ENCODE measurements at regions not wholly inside any gene's neighbourhood (a gene's known extent, or its start where the extent isn't known, plus 50 kb on each side); places are given as distances from the start of the nearest gene placed in this dataset.

DNA sequence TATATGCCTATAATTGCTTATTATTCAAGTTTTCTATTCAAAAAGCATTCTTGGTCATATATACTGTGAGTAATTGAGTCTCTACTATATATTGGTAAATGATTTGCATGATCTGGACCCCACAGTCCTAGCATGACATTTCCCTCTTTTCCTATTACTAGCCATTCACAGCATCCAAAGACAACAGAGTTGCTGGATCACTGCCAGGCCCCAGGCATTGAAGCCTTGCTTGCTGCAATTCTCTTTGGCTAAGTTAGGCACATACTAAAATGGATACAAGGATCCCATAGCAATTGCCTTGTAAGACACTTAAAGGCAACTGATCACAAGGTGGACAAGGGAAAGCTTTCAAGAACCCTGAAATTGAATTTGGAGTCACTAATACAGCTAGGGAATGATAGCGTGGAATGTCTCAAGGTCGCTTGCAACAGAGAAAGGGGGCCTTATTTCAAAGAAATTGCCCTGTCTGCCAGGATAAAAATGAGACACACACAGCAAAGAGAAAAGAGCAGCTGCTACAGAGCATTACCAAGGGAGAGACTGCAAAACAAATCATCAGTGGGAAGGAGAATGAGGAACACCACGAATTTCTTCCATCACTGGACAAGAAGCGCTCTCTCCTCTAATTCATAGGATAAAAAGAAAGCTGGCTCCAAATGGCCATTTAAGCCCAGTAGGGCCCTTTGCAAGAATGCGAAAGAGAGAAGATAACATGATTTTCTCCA lies 77.1 kb upstream of the EPHA4 start:
- TF ChIP-seq ZNF331 (CRISPR knock-in tag; IDR thresholded peaks at IDR 0.05; ENCODE audit: low read depth), result no peak
- TF ChIP-seq, protein P1, sequence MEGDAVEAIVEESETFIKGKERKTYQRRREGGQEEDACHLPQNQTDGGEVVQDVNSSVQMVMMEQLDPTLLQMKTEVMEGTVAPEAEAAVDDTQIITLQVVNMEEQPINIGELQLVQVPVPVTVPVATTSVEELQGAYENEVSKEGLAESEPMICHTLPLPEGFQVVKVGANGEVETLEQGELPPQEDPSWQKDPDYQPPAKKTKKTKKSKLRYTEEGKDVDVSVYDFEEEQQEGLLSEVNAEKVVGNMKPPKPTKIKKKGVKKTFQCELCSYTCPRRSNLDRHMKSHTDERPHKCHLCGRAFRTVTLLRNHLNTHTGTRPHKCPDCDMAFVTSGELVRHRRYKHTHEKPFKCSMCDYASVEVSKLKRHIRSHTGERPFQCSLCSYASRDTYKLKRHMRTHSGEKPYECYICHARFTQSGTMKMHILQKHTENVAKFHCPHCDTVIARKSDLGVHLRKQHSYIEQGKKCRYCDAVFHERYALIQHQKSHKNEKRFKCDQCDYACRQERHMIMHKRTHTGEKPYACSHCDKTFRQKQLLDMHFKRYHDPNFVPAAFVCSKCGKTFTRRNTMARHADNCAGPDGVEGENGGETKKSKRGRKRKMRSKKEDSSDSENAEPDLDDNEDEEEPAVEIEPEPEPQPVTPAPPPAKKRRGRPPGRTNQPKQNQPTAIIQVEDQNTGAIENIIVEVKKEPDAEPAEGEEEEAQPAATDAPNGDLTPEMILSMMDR (conservative IDR thresholded peaks at IDR 0.05; ENCODE audit: low read depth in 2 of 2), result no peak
- TF ChIP-seq, protein P2, sequence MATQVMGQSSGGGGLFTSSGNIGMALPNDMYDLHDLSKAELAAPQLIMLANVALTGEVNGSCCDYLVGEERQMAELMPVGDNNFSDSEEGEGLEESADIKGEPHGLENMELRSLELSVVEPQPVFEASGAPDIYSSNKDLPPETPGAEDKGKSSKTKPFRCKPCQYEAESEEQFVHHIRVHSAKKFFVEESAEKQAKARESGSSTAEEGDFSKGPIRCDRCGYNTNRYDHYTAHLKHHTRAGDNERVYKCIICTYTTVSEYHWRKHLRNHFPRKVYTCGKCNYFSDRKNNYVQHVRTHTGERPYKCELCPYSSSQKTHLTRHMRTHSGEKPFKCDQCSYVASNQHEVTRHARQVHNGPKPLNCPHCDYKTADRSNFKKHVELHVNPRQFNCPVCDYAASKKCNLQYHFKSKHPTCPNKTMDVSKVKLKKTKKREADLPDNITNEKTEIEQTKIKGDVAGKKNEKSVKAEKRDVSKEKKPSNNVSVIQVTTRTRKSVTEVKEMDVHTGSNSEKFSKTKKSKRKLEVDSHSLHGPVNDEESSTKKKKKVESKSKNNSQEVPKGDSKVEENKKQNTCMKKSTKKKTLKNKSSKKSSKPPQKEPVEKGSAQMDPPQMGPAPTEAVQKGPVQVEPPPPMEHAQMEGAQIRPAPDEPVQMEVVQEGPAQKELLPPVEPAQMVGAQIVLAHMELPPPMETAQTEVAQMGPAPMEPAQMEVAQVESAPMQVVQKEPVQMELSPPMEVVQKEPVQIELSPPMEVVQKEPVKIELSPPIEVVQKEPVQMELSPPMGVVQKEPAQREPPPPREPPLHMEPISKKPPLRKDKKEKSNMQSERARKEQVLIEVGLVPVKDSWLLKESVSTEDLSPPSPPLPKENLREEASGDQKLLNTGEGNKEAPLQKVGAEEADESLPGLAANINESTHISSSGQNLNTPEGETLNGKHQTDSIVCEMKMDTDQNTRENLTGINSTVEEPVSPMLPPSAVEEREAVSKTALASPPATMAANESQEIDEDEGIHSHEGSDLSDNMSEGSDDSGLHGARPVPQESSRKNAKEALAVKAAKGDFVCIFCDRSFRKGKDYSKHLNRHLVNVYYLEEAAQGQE (IDR thresholded peaks at IDR 0.05; ENCODE audit: unreplicated experiment), result no peak
- TF ChIP-seq JUNB (IDR thresholded peaks at IDR 0.05; ENCODE audit: unreplicated experiment), result no peak
- no peak for TF ChIP-seq EZH2phosphoT487 (IDR thresholded peaks at IDR 0.05; ENCODE audit: unreplicated experiment)
- TF ChIP-seq CREB1 (CRISPR knock-in tag; IDR thresholded peaks at IDR 0.05; ENCODE audit: low read depth), result no peak
- no peak for TF ChIP-seq POLR2AphosphoS5 (IDR thresholded peaks at IDR 0.05; ENCODE audit: low read depth)
